GM19324 (cell line): ENCODE measurements at regions not wholly inside any gene's neighbourhood (a gene's known extent, or its start where the extent isn't known, plus 50 kb on each side); places are given as distances from the start of the nearest gene placed in this dataset.
"Not testable (repeated sequence)": the region's sequence is repeated elsewhere in the genome, so short reads cannot be mapped to it uniquely, and the experiment has no call there.

Experiments used
- ATAC-seq: cut with Tn5 transposase; IDR thresholded peaks from one replicate; pipeline ENCODE4 v1.9.1; 2021; ENCODE audit warnings: mild to moderate bottlenecking, moderate library complexity; ENCODE audit not compliant: unreplicated experiment, low FRiP score

- no peak for ATAC-seq
Measured at GRCh38 chr5:87788416-87788815, 375.7 kb upstream of the CCNH start.

GRCh38 chr5:87787625-87788256 lies 375.0 kb upstream of the CCNH start:
- ATAC-seq, result no peak

- no peak for ATAC-seq
Measured at GRCh38 chr5:87787086-87787485, 374.4 kb upstream of the CCNH start.

- no peak for ATAC-seq
Measured at GRCh38 chr5:87786471-87786870, 373.7 kb upstream of the CCNH start.

- no peak for ATAC-seq
Measured at GRCh38 chr5:87785554-87786335, 373.0 kb upstream of the CCNH start.

GRCh38 chr5:87784879-87785495 lies 372.3 kb upstream of the CCNH start:
- ATAC-seq, result no peak

- ATAC-seq, result no peak
Measured at GRCh38 chr5:87784311-87784710, 371.6 kb upstream of the CCNH start.

GRCh38 chr5:87782916-87783315 lies 370.2 kb upstream of the CCNH start:
- ATAC-seq, result no peak

GRCh38 chr5:87781976-87782375 lies 369.2 kb upstream of the CCNH start:
- no peak for ATAC-seq

- peak; percentile 100 for ATAC-seq
Measured at GRCh38 chr5:87780831-87781760, 368.4 kb upstream of the CCNH start.

GRCh38 chr5:87778876-87779275 lies 366.1 kb upstream of the CCNH start:
- no peak for ATAC-seq

- no peak for ATAC-seq
Measured at GRCh38 chr5:87777877-87778276, 365.1 kb upstream of the CCNH start.

- ATAC-seq, result no peak
Measured at GRCh38 chr5:87776785-87777184, 364.1 kb upstream of the CCNH start.

GRCh38 chr5:87776302-87776701 lies 363.6 kb upstream of the CCNH start:
- not testable (repeated sequence) for ATAC-seq

- ATAC-seq, result no peak
Measured at GRCh38 chr5:87775228-87775627, 362.5 kb upstream of the CCNH start.

GRCh38 chr5:87774804-87775203 lies 362.1 kb upstream of the CCNH start:
- ATAC-seq, result no peak

- ATAC-seq, result no peak
Measured at GRCh38 chr5:87770601-87771121, 357.9 kb upstream of the CCNH start.

- no peak for ATAC-seq
Measured at GRCh38 chr5:87770016-87770570, 357.4 kb upstream of the CCNH start.

GRCh38 chr5:87769157-87769556 lies 356.4 kb upstream of the CCNH start:
- ATAC-seq, result no peak

- ATAC-seq, result no peak
Measured at GRCh38 chr5:87768190-87768589, 355.5 kb upstream of the CCNH start.
